ENCODE measurements at regions not wholly inside any gene's neighbourhood (a gene's known extent, or its start where the extent isn't known, plus 50 kb on each side); places are given as distances from the start of the nearest gene placed in this dataset.

- H3K36me3 ChIP-seq (replicated peaks; ENCODE audit: insufficient read depth, low read length) = no peaks in the 10 kb centered on the region
- H3F3A ChIP-seq (ENCODE audit: insufficient read depth, low read length) = no peaks in the 10 kb centered on the region
- H3K4me3 ChIP-seq (ENCODE audit: low read length) = no peak overlapping the region
- no peak overlapping the region for H3K4me2 ChIP-seq (ENCODE audit: low read depth, low read length)
- TF ChIP-seq EZH2phosphoT487 (IDR thresholded peaks at IDR 0.05; ENCODE audit: low read length) (no peak), CTCF (IDR thresholded peaks at IDR 0.05; ENCODE audit: low read length) (no peak), EZH2 (optimal IDR thresholded peaks at IDR 0.05; ENCODE audit: low read depth, low read length) (no peak)
- H3K79me2 ChIP-seq (ENCODE audit: low read length) = no peaks in the 10 kb centered on the region
- no peak overlapping the region for H3K27ac ChIP-seq (ENCODE audit: low read length)
- H3K4me1 ChIP-seq (ENCODE audit: low read length) = no peaks in the 10 kb centered on the region
- no peak overlapping the region for H3K9ac ChIP-seq (ENCODE audit: low read length)
- no peaks in the 10 kb centered on the region for H4K20me1 ChIP-seq (ENCODE audit: insufficient read depth, low read length)
- H3K9me3 ChIP-seq (replicated peaks; ENCODE audit: insufficient read depth, low read length) = no peaks in the 10 kb centered on the region
- no peaks in the 10 kb centered on the region for H3K27me3 ChIP-seq (replicated peaks; ENCODE audit: insufficient read depth, low read length)
- no peaks in the 10 kb centered on the region for H3K9me2 ChIP-seq (replicated peaks; ENCODE audit: insufficient read depth, low read length)
- DNase-seq = no peak
- no peak overlapping the region for H2AFZ ChIP-seq (ENCODE audit: low read length)
These were observed 602.4 kb upstream of the CDH18 start for GRCh38 chr5:20590356-20590755.

GRCh38 chr5:20575571-20575970 lies 587.6 kb upstream of the CDH18 start:
- no peaks in the 10 kb centered on the region for H3K9me3 ChIP-seq (replicated peaks; ENCODE audit: insufficient read depth, low read length)
- H3K79me2 ChIP-seq (ENCODE audit: low read length) = no peaks in the 10 kb centered on the region
- H3K9ac ChIP-seq (ENCODE audit: low read length) = no peak overlapping the region
- no peaks in the 10 kb centered on the region for H3K9me2 ChIP-seq (replicated peaks; ENCODE audit: insufficient read depth, low read length)
- H3K36me3 ChIP-seq (replicated peaks; ENCODE audit: insufficient read depth, low read length) = no peaks in the 10 kb centered on the region
- H3K4me2 ChIP-seq (ENCODE audit: low read depth, low read length) = no peak overlapping the region
- H2AFZ ChIP-seq (ENCODE audit: low read length) = no peak overlapping the region
- H3K27ac ChIP-seq (ENCODE audit: low read length) = no peak overlapping the region
- H3K4me3 ChIP-seq (ENCODE audit: low read length) = no peak overlapping the region
- H3K27me3 ChIP-seq (replicated peaks; ENCODE audit: insufficient read depth, low read length) = no peaks in the 10 kb centered on the region
- no peak for TF ChIP-seq CTCF (IDR thresholded peaks at IDR 0.05; ENCODE audit: low read length)
- TF ChIP-seq EZH2 (optimal IDR thresholded peaks at IDR 0.05; ENCODE audit: low read depth, low read length) = no peak
- TF ChIP-seq EZH2phosphoT487 (IDR thresholded peaks at IDR 0.05; ENCODE audit: low read length) = no peak
- H3F3A ChIP-seq (ENCODE audit: insufficient read depth, low read length) = no peaks in the 10 kb centered on the region
- H3K4me1 ChIP-seq (ENCODE audit: low read length) = no peaks in the 10 kb centered on the region
- no peak for DNase-seq
- no peaks in the 10 kb centered on the region for H4K20me1 ChIP-seq (ENCODE audit: insufficient read depth, low read length)

GRCh38 chr5:20574576-20574975 lies 586.6 kb upstream of the CDH18 start:
- Histone ChIP-seq H3K9me2 (replicated peaks; ENCODE audit: insufficient read depth, low read length) (no peaks in the 10 kb centered on the region), H3K27ac (ENCODE audit: low read length) (no peak overlapping the region), H3K36me3 (replicated peaks; ENCODE audit: insufficient read depth, low read length) (no peaks in the 10 kb centered on the region), H3K4me3 (ENCODE audit: low read length) (no peak overlapping the region), H3K27me3 (replicated peaks; ENCODE audit: insufficient read depth, low read length) (no peaks in the 10 kb centered on the region), H3K79me2 (ENCODE audit: low read length) (no peaks in the 10 kb centered on the region), H4K20me1 (ENCODE audit: insufficient read depth, low read length) (no peaks in the 10 kb centered on the region), H3K9ac (ENCODE audit: low read length) (no peak overlapping the region), H2AFZ (ENCODE audit: low read length) (no peak overlapping the region), H3K4me2 (ENCODE audit: low read depth, low read length) (no peak overlapping the region), H3F3A (ENCODE audit: insufficient read depth, low read length) (no peaks in the 10 kb centered on the region), H3K9me3 (replicated peaks; ENCODE audit: insufficient read depth, low read length) (no peaks in the 10 kb centered on the region), H3K4me1 (ENCODE audit: low read length) (no peaks in the 10 kb centered on the region)
- no peak for TF ChIP-seq CTCF (IDR thresholded peaks at IDR 0.05; ENCODE audit: low read length)
- TF ChIP-seq EZH2 (optimal IDR thresholded peaks at IDR 0.05; ENCODE audit: low read depth, low read length) = no peak
- no peak for TF ChIP-seq EZH2phosphoT487 (IDR thresholded peaks at IDR 0.05; ENCODE audit: low read length)
- no peak for DNase-seq

All from MM.1S (cell line).